ENCODE measurements at regions not wholly inside any gene's neighbourhood (a gene's known extent, or its start where the extent isn't known, plus 50 kb on each side); places are given as distances from the start of the nearest gene placed in this dataset.

- TF ChIP-seq CREB5 (CRISPR knock-in tag; IDR thresholded peaks at IDR 0.05; ENCODE audit: low read depth), result no peak
- TF ChIP-seq ZFP3 (CRISPR knock-in tag; IDR thresholded peaks at IDR 0.05), result no peak
- TF ChIP-seq RARB (CRISPR knock-in tag; IDR thresholded peaks at IDR 0.05), result no peak
- no peak for TF ChIP-seq ARNTL (CRISPR knock-in tag; IDR thresholded peaks at IDR 0.05; ENCODE audit: borderline replicate concordance, low read depth)
- no peak for TF ChIP-seq ZFP30 (CRISPR knock-in tag; IDR thresholded peaks at IDR 0.05)
- no peak for TF ChIP-seq POU6F1 (CRISPR knock-in tag; IDR thresholded peaks at IDR 0.05; ENCODE audit: borderline replicate concordance, low read depth)
- no peak for TF ChIP-seq TCF4 (CRISPR knock-in tag; IDR thresholded peaks at IDR 0.05; ENCODE audit: borderline replicate concordance)
- no peak for TF ChIP-seq SNAI2 (CRISPR knock-in tag; IDR thresholded peaks at IDR 0.05)
- no peak for TF ChIP-seq PPARA (CRISPR knock-in tag; IDR thresholded peaks at IDR 0.05; ENCODE audit: borderline replicate concordance)
- TF ChIP-seq ZNF70 (CRISPR knock-in tag; IDR thresholded peaks at IDR 0.05), result no peak
- TF ChIP-seq TOX (CRISPR knock-in tag; IDR thresholded peaks at IDR 0.05; ENCODE audit: borderline replicate concordance), result no peak
- TF ChIP-seq, protein P1, sequence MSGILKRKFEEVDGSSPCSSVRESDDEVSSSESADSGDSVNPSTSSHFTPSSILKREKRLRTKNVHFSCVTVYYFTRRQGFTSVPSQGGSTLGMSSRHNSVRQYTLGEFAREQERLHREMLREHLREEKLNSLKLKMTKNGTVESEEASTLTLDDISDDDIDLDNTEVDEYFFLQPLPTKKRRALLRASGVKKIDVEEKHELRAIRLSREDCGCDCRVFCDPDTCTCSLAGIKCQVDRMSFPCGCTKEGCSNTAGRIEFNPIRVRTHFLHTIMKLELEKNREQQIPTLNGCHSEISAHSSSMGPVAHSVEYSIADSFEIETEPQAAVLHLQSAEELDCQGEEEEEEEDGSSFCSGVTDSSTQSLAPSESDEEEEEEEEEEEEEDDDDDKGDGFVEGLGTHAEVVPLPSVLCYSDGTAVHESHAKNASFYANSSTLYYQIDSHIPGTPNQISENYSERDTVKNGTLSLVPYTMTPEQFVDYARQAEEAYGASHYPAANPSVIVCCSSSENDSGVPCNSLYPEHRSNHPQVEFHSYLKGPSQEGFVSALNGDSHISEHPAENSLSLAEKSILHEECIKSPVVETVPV (CRISPR knock-in tag; IDR thresholded peaks at IDR 0.05), result no peak
- no peak for TF ChIP-seq TSHZ2 (CRISPR knock-in tag; IDR thresholded peaks at IDR 0.05)
Observed at GRCh38 chr9:86774116-86774515, 173.2 kb downstream of the GAS1 start.
